A673 (cell line): ENCODE measurements at regions not wholly inside any gene's neighbourhood (a gene's known extent, or its start where the extent isn't known, plus 50 kb on each side); places are given as distances from the start of the nearest gene placed in this dataset.

Experiments
- EZH2 ChIP-seq: fragments of 200-600 bp; sonication (generic); IDR thresholded peaks from 2 replicates; pipeline ENCODE4 v1.6.1; 2017; ENCODE audit warnings: borderline replicate concordance, low read depth, mild to moderate bottlenecking, mixed read lengths, antibody characterized with exemption, low read length; ENCODE audit not compliant: poor library complexity, severe bottlenecking
- TF ChIP-seq, protein P1 (sequence below): fragments of 300-800, 200-600 bp; sonication (generic); conservative IDR thresholded peaks from 2 replicates; pipeline ENCODE4 v1.5.1; 2017; ENCODE audit warnings: low read depth, mild to moderate bottlenecking, antibody characterized with exemption, low read length, moderate library complexity, mixed read lengths

DNA sequence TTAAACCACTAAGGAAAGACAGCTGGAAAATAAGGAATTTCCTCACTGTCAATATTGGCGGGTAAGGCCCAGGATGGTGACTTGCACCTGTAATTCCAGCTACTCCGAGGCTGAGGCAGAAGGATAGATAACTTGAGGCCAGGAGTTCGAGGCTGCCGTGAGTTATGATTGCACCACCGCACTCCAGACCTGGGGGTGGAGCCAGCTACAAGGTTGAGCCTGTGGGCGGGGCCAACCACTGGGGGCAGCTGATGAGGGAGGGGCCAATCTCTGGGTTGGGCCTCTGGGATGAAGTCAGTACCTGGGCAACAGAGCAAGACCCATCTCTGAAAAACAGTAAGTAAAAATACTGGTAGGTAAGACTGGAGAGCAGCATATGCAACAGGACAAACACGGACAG, 80.1 kb upstream of the ADO start:
- TF ChIP-seq, protein P1, sequence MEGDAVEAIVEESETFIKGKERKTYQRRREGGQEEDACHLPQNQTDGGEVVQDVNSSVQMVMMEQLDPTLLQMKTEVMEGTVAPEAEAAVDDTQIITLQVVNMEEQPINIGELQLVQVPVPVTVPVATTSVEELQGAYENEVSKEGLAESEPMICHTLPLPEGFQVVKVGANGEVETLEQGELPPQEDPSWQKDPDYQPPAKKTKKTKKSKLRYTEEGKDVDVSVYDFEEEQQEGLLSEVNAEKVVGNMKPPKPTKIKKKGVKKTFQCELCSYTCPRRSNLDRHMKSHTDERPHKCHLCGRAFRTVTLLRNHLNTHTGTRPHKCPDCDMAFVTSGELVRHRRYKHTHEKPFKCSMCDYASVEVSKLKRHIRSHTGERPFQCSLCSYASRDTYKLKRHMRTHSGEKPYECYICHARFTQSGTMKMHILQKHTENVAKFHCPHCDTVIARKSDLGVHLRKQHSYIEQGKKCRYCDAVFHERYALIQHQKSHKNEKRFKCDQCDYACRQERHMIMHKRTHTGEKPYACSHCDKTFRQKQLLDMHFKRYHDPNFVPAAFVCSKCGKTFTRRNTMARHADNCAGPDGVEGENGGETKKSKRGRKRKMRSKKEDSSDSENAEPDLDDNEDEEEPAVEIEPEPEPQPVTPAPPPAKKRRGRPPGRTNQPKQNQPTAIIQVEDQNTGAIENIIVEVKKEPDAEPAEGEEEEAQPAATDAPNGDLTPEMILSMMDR: no peak
- no peak for TF ChIP-seq EZH2
